ENCODE measurements at regions not wholly inside any gene's neighbourhood (a gene's known extent, or its start where the extent isn't known, plus 50 kb on each side); places are given as distances from the start of the nearest gene placed in this dataset.

- in situ Hi-C loops (cut with HindIII; ENCODE audit: low pct_ligation_motif_present, low pct_unique_long_range_greater_than_20kb, low sequenced_read_pairs), result no loop called here
Observed at GRCh38 chr2:238591732-238592131, 165.0 kb downstream of the ASB1 start.

GRCh38 chr2:238593236-238593635 is 166.5 kb downstream of the ASB1 start:
- in situ Hi-C loops (cut with HindIII; ENCODE audit: low pct_ligation_motif_present, low pct_unique_long_range_greater_than_20kb, low sequenced_read_pairs), result no loop called here
- DNase-seq, result no peak

More at GRCh38 chr2:238591732-238592131, 165.0 kb downstream of the ASB1 start:
- no peak for DNase-seq

- no peak for DNase-seq
- in situ Hi-C loops (cut with HindIII; ENCODE audit: low pct_ligation_motif_present, low pct_unique_long_range_greater_than_20kb, low sequenced_read_pairs), result no loop called here
Observed at GRCh38 chr2:238593678-238594077, 167.0 kb downstream of the ASB1 start.

GRCh38 chr2:238594796-238595749 is 168.3 kb downstream of the ASB1 start:
- in situ Hi-C loops (cut with HindIII; ENCODE audit: low pct_ligation_motif_present, low pct_unique_long_range_greater_than_20kb, low sequenced_read_pairs), result no loop called here
- DNase-seq, result no peak

- in situ Hi-C loops (cut with HindIII; ENCODE audit: low pct_ligation_motif_present, low pct_unique_long_range_greater_than_20kb, low sequenced_read_pairs), result no loop called here
- DNase-seq, result no peak
Observed at GRCh38 chr2:238595750-238596570, 169.2 kb downstream of the ASB1 start.

- in situ Hi-C loops (cut with HindIII; ENCODE audit: low pct_ligation_motif_present, low pct_unique_long_range_greater_than_20kb, low sequenced_read_pairs), result no loop called here
- DNase-seq, result peak; percentile 97
Observed at GRCh38 chr2:238596571-238597551, 170.1 kb downstream of the ASB1 start.

GRCh38 chr2:238597638-238598528 is 171.2 kb downstream of the ASB1 start:
- in situ Hi-C loops (cut with HindIII; ENCODE audit: low pct_ligation_motif_present, low pct_unique_long_range_greater_than_20kb, low sequenced_read_pairs), result no loop called here
- peak; percentile 4 for DNase-seq

- in situ Hi-C loops (cut with HindIII; ENCODE audit: low pct_ligation_motif_present, low pct_unique_long_range_greater_than_20kb, low sequenced_read_pairs), result no loop called here
- no peak for DNase-seq
Observed at GRCh38 chr2:238598802-238599530, 172.2 kb downstream of the ASB1 start.

- in situ Hi-C loops (cut with HindIII; ENCODE audit: low pct_ligation_motif_present, low pct_unique_long_range_greater_than_20kb, low sequenced_read_pairs), result no loop called here
- DNase-seq, result no peak
Observed at GRCh38 chr2:238599549-238600505, 173.1 kb downstream of the ASB1 start.

GRCh38 chr2:238600506-238601432 is 174.0 kb downstream of the ASB1 start:
- DNase-seq, result no peak
- in situ Hi-C loops (cut with HindIII; ENCODE audit: low pct_ligation_motif_present, low pct_unique_long_range_greater_than_20kb, low sequenced_read_pairs), result no loop called here

GRCh38 chr2:238601433-238602222 is 174.9 kb downstream of the ASB1 start:
- DNase-seq, result no peak
- in situ Hi-C loops (cut with HindIII; ENCODE audit: low pct_ligation_motif_present, low pct_unique_long_range_greater_than_20kb, low sequenced_read_pairs), result no loop called here

- in situ Hi-C loops (cut with HindIII; ENCODE audit: low pct_ligation_motif_present, low pct_unique_long_range_greater_than_20kb, low sequenced_read_pairs), result no loop called here
- no peak for DNase-seq
Observed at GRCh38 chr2:238602223-238602960, 175.7 kb downstream of the ASB1 start.

- in situ Hi-C loops (cut with HindIII; ENCODE audit: low pct_ligation_motif_present, low pct_unique_long_range_greater_than_20kb, low sequenced_read_pairs), result no loop called here
- no peak for DNase-seq
Observed at GRCh38 chr2:238603596-238603995, 176.9 kb downstream of the ASB1 start.

GRCh38 chr2:238606311-238606710 is 179.6 kb downstream of the ASB1 start:
- in situ Hi-C loops (cut with HindIII; ENCODE audit: low pct_ligation_motif_present, low pct_unique_long_range_greater_than_20kb, low sequenced_read_pairs), result no loop called here
- DNase-seq, result no peak

Data from ACHN (cell line).